ENCODE measurements at regions not wholly inside any gene's neighbourhood (a gene's known extent, or its start where the extent isn't known, plus 50 kb on each side); places are given as distances from the start of the nearest gene placed in this dataset.
"Not testable (repeated sequence)": the region's sequence is repeated elsewhere in the genome, so short reads cannot be mapped to it uniquely, and the experiment has no call there.

- no peak for FAIRE-seq
- H3K4me3 ChIP-seq = no peak overlapping the region
- DNase-seq (ENCODE audit: low read depth in 1 of 2, low spot score in 1 of 2) = no peak
- no peak for ATAC-seq
- ChIA-PET POLR2A (no interaction called here), CTCF (no interaction called here)
- no peaks in the 10 kb centered on the region for H3K9me3 ChIP-seq
- H3K4me1 ChIP-seq = no peaks in the 10 kb centered on the region
- no peak overlapping the region for H3K4me2 ChIP-seq
- TF ChIP-seq BHLHE40 (IDR thresholded peaks at IDR 0.05; ENCODE audit: low read depth, low read length) = no peak
- H3K27ac ChIP-seq = no peak overlapping the region
- 9% methylated on average over 2 of the region's 2 CpGs for WGBS (ENCODE audit: missing lambda C conversion rate)
Measured at GRCh38 chr2:52594026-52594425, 1173.6 kb upstream of the CHAC2 start.

- H3K4me2 ChIP-seq; FAIRE-seq; ATAC-seq; CTCF ChIA-PET; H3K4me1 ChIP-seq; H3K4me3 ChIP-seq; DNase-seq (ENCODE audit: low read depth in 1 of 2, low spot score in 1 of 2); H3K27ac ChIP-seq: not testable (repeated sequence)
- POLR2A ChIA-PET = interaction anchor here (0.6 kb wide), 1 partner anchor 1821 kb away, joined by 3 read pairs; no protein-coding TSS in a partner anchor
- H3K9me3 ChIP-seq = peaks cover 24% of the 10 kb centered on the region; the same call in 2 of the 3 replicates
- WGBS (ENCODE audit: missing lambda C conversion rate) = 50% methylated on average over 5 of the region's 5 CpGs
Measured at GRCh38 chr2:52584071-52584470, 1183.5 kb upstream of the CHAC2 start.

- no peak for ATAC-seq
- H3K4me2 ChIP-seq = no peak overlapping the region
- no peak for FAIRE-seq
- ChIA-PET POLR2A (no interaction called here), CTCF (no interaction called here)
- peaks cover 9% of the 10 kb centered on the region for H3K9me3 ChIP-seq
- 87% methylated on average over 32 of the region's 41 CpGs for WGBS (ENCODE audit: missing lambda C conversion rate)
- no peak overlapping the region for H3K27ac ChIP-seq
- no peak overlapping the region for H3K4me3 ChIP-seq
- TF ChIP-seq RNF2 (IDR thresholded peaks at IDR 0.05; ENCODE audit: borderline replicate concordance, low read depth) (no peak), MAX (IDR thresholded peaks at IDR 0.05) (no peak), ZFP36 (IDR thresholded peaks at IDR 0.05; ENCODE audit: borderline replicate concordance, partially characterized antibody) (no peak)
- no peaks in the 10 kb centered on the region for H3K4me1 ChIP-seq
- no peak for DNase-seq (ENCODE audit: low read depth in 1 of 2, low spot score in 1 of 2)
Measured at GRCh38 chr2:52572469-52572894, 1195.1 kb upstream of the CHAC2 start.

- no peak for FAIRE-seq
- H3K4me3 ChIP-seq = no peak overlapping the region
Measured at GRCh38 chr2:52571380-52572347, 1195.9 kb upstream of the CHAC2 start.

GRCh38 chr2:52570716-52571115 lies 1196.9 kb upstream of the CHAC2 start:
- Histone ChIP-seq H3K27ac (no peak overlapping the region), H3K9me3 (peaks cover 9% of the 10 kb centered on the region), H3K4me3 (no peak overlapping the region), H3K4me1 (no peaks in the 10 kb centered on the region), H3K4me2 (no peak overlapping the region)
- CTCF ChIA-PET = no interaction called here
- WGBS (ENCODE audit: missing lambda C conversion rate) = 54% methylated on average over 14 of the region's 19 CpGs
- ATAC-seq = no peak
- POLR2A ChIA-PET = no interaction called here
- no peak for DNase-seq (ENCODE audit: low read depth in 1 of 2, low spot score in 1 of 2)
- no peak for FAIRE-seq
- TF ChIP-seq ZFP36 (IDR thresholded peaks at IDR 0.05; ENCODE audit: borderline replicate concordance, partially characterized antibody) = no peak
- TF ChIP-seq EHF (CRISPR knock-in tag; IDR thresholded peaks at IDR 0.05) = no peak
- TF ChIP-seq MYC (IDR thresholded peaks at IDR 0.05; ENCODE audit: borderline replicate concordance, low read length) = no peak
- TF ChIP-seq CBX2 (IDR thresholded peaks at IDR 0.05; ENCODE audit: borderline replicate concordance, low read depth) = no peak
- no peak for TF ChIP-seq NR3C1 (IDR thresholded peaks at IDR 0.05)
- TF ChIP-seq PBX3 (IDR thresholded peaks at IDR 0.05) = no peak
- no peak for TF ChIP-seq RAD21 (conservative IDR thresholded peaks at IDR 0.05 in 1 of 2, IDR thresholded peaks at IDR 0.05 in 1 of 2)
- no peak for TF ChIP-seq ATOH8 (CRISPR knock-in tag; IDR thresholded peaks at IDR 0.05; ENCODE audit: low read depth)
- no peak for TF ChIP-seq ZNF302 (CRISPR knock-in tag; IDR thresholded peaks at IDR 0.05)
- no peak for TF ChIP-seq NFE2L2 (conservative IDR thresholded peaks at IDR 0.05; ENCODE audit: low read length)
- no peak for TF ChIP-seq HMGXB4 (CRISPR knock-in tag; IDR thresholded peaks at IDR 0.05; ENCODE audit: borderline replicate concordance)
- TF ChIP-seq EP300 (IDR thresholded peaks at IDR 0.05) = no peak

More at GRCh38 chr2:52571380-52572347, 1195.9 kb upstream of the CHAC2 start:
- H3K4me2 ChIP-seq = no peak overlapping the region
- 79% methylated on average over 57 of the region's 65 CpGs for WGBS (ENCODE audit: missing lambda C conversion rate)
- no peaks in the 10 kb centered on the region for H3K4me1 ChIP-seq
- H3K9me3 ChIP-seq = peaks cover 9% of the 10 kb centered on the region
- CTCF ChIA-PET = no interaction called here
- H3K27ac ChIP-seq = no peak overlapping the region
- POLR2A ChIA-PET = no interaction called here
- ATAC-seq (no peak), DNase-seq (ENCODE audit: low read depth in 1 of 2, low spot score in 1 of 2) (no peak)
- TF ChIP-seq FOSB (CRISPR knock-in tag; IDR thresholded peaks at IDR 0.05) = no peak
- TF ChIP-seq CBX2 (IDR thresholded peaks at IDR 0.05; ENCODE audit: borderline replicate concordance, low read depth) = no peak
- TF ChIP-seq HOXA7 (CRISPR knock-in tag; IDR thresholded peaks at IDR 0.05) = no peak
- no peak for TF ChIP-seq ELK1 (IDR thresholded peaks at IDR 0.05; ENCODE audit: low read depth, low read length)
- TF ChIP-seq POLR2AphosphoS2 (conservative IDR thresholded peaks at IDR 0.05; ENCODE audit: low read length) = no peak
- no peak for TF ChIP-seq HOXB13 (CRISPR knock-in tag; IDR thresholded peaks at IDR 0.05; ENCODE audit: low read depth)
- TF ChIP-seq KDM5A (IDR thresholded peaks at IDR 0.05) = no peak

Measured in A549 (cell line).